ENCODE measurements at regions not wholly inside any gene's neighbourhood (a gene's known extent, or its start where the extent isn't known, plus 50 kb on each side); places are given as distances from the start of the nearest gene placed in this dataset.

DNA sequence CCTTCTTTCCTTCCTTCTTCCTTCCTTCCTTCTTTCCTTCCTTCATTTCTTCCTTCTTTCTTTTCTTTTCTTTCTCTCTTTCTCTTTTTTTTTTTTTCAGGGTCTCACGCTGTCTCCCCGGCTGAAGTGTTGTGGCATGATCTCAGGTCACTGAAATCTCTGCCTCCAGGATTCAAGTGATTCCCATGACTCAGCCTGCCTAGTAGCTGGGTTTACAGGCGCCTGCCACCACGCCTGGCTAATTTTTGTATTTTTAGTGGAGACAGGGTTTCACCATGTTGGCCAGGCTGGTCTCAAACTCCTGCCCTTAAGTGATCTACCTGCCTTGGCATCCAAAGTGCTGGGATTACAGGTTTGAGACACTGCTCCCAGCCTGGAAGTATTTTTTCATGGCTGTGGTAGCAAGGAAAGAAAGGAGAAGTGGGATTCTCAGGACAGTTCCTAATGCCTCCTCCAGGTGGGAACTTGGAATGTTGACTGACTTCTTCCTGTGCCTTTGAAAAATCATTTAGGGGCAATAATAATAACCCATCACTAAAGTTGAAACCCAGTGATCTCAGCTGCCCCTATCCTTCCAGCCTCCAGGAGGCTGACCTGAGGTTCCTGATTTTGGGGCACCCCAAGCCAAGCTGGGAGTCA, 89.3 kb upstream of the CELF4 start:
- TF ChIP-seq, protein P1, sequence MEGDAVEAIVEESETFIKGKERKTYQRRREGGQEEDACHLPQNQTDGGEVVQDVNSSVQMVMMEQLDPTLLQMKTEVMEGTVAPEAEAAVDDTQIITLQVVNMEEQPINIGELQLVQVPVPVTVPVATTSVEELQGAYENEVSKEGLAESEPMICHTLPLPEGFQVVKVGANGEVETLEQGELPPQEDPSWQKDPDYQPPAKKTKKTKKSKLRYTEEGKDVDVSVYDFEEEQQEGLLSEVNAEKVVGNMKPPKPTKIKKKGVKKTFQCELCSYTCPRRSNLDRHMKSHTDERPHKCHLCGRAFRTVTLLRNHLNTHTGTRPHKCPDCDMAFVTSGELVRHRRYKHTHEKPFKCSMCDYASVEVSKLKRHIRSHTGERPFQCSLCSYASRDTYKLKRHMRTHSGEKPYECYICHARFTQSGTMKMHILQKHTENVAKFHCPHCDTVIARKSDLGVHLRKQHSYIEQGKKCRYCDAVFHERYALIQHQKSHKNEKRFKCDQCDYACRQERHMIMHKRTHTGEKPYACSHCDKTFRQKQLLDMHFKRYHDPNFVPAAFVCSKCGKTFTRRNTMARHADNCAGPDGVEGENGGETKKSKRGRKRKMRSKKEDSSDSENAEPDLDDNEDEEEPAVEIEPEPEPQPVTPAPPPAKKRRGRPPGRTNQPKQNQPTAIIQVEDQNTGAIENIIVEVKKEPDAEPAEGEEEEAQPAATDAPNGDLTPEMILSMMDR (IDR thresholded peaks at IDR 0.05), result no peak
- TF ChIP-seq POLR2A (IDR thresholded peaks at IDR 0.05) (no peak), POLR2AphosphoS5 (IDR thresholded peaks at IDR 0.05) (no peak), EP300 (IDR thresholded peaks at IDR 0.05; ENCODE audit: low read depth) (no peak)
